IPS-20b (cell line): ENCODE measurements at regions not wholly inside any gene's neighbourhood (a gene's known extent, or its start where the extent isn't known, plus 50 kb on each side); places are given as distances from the start of the nearest gene placed in this dataset.

Experiments used
- H3K27ac ChIP-seq: one replicate; pipeline ENCODE4 v1.5.1; 2013; ENCODE audit warnings: low read length
- H3K27me3 ChIP-seq: 2 replicates; pipeline ENCODE4 v1.6.1; 2013; ENCODE audit warnings: mild to moderate bottlenecking, low read length, inconsistent platforms; ENCODE audit not compliant: insufficient read depth
- H3K36me3 ChIP-seq: 2 replicates; pipeline ENCODE4 v1.6.1; 2013; ENCODE audit warnings: low read depth, mild to moderate bottlenecking, inconsistent platforms, low read length, moderate library complexity; ENCODE audit not compliant: insufficient read depth
- H3K4me1 ChIP-seq: 2 replicates; pipeline ENCODE4 v1.6.1; 2013; ENCODE audit warnings: mild to moderate bottlenecking, control low read depth, inconsistent platforms, low read length, moderate library complexity; ENCODE audit not compliant: insufficient read depth
- H3K4me3 ChIP-seq: 2 replicates; pipeline ENCODE4 v1.5.1; 2013; ENCODE audit warnings: mild to moderate bottlenecking, low read length, inconsistent platforms
- H3K9ac ChIP-seq: 2 replicates; pipeline ENCODE4 v1.6.1; 2013; ENCODE audit warnings: low read depth, mild to moderate bottlenecking, inconsistent platforms, low read length, moderate library complexity
- H3K9me3 ChIP-seq: 2 replicates; pipeline ENCODE4 v1.6.1; 2013; ENCODE audit warnings: mild to moderate bottlenecking, low read depth, low read length, inconsistent platforms; ENCODE audit not compliant: insufficient read depth

GRCh38 chr5:13251623-13252376, 692.7 kb downstream of the DNAH5 start:
- Histone ChIP-seq H3K36me3 (no peaks in the 10 kb centered on the region), H3K27ac (no peak overlapping the region), H3K27me3 (no peaks in the 10 kb centered on the region), H3K9me3 (no peaks in the 10 kb centered on the region), H3K9ac (no peak overlapping the region), H3K4me1 (peaks cover under 1% of the 10 kb centered on the region; the same call in 1 of the 2 replicates), H3K4me3 (no peak overlapping the region)

GRCh38 chr5:13250464-13251291, 693.8 kb downstream of the DNAH5 start:
- H3K4me3 ChIP-seq: no peak overlapping the region
- H3K9me3 ChIP-seq: no peaks in the 10 kb centered on the region
- H3K9ac ChIP-seq: no peak overlapping the region
- H3K27ac ChIP-seq: no peak overlapping the region
- H3K27me3 ChIP-seq: no peaks in the 10 kb centered on the region
- no peaks in the 10 kb centered on the region for H3K36me3 ChIP-seq
- peaks cover 8% of the 10 kb centered on the region; the same call in 1 of the 2 replicates for H3K4me1 ChIP-seq

- no peaks in the 10 kb centered on the region for H3K36me3 ChIP-seq
- H3K4me1 ChIP-seq: peaks cover 11% of the 10 kb centered on the region; the same call in 1 of the 2 replicates
- no peaks in the 10 kb centered on the region for H3K27me3 ChIP-seq
- H3K9ac ChIP-seq: no peak overlapping the region
- H3K27ac ChIP-seq: no peak overlapping the region
- no peak overlapping the region for H3K4me3 ChIP-seq
- no peaks in the 10 kb centered on the region for H3K9me3 ChIP-seq
Measured at GRCh38 chr5:13249854-13250253, 694.6 kb downstream of the DNAH5 start.

- Histone ChIP-seq H3K4me1 (peaks cover 11% of the 10 kb centered on the region; the same call in 1 of the 2 replicates), H3K27ac (no peak overlapping the region), H3K9ac (no peak overlapping the region), H3K4me3 (no peak overlapping the region), H3K9me3 (no peaks in the 10 kb centered on the region), H3K36me3 (no peaks in the 10 kb centered on the region), H3K27me3 (no peaks in the 10 kb centered on the region)
Measured at GRCh38 chr5:13248253-13248652, 696.2 kb downstream of the DNAH5 start.

- Histone ChIP-seq H3K27me3 (no peaks in the 10 kb centered on the region), H3K4me1 (peaks cover 11% of the 10 kb centered on the region; the same call in 1 of the 2 replicates), H3K9me3 (no peaks in the 10 kb centered on the region), H3K36me3 (no peaks in the 10 kb centered on the region), H3K4me3 (no peak overlapping the region), H3K27ac (no peak overlapping the region), H3K9ac (no peak overlapping the region)
Measured at GRCh38 chr5:13246053-13246452, 698.4 kb downstream of the DNAH5 start.

GRCh38 chr5:13244151-13244550, 700.3 kb downstream of the DNAH5 start:
- Histone ChIP-seq H3K4me1 (peaks cover 11% of the 10 kb centered on the region; the same call in 1 of the 2 replicates), H3K9ac (no peak overlapping the region), H3K4me3 (no peak overlapping the region), H3K27ac (no peak overlapping the region), H3K36me3 (no peaks in the 10 kb centered on the region), H3K27me3 (no peaks in the 10 kb centered on the region), H3K9me3 (no peaks in the 10 kb centered on the region)

GRCh38 chr5:13227513-13227912, 717.0 kb downstream of the DNAH5 start:
- H3K9ac ChIP-seq: no peak overlapping the region
- H3K27ac ChIP-seq: no peak overlapping the region
- no peaks in the 10 kb centered on the region for H3K27me3 ChIP-seq
- no peaks in the 10 kb centered on the region for H3K4me1 ChIP-seq
- H3K9me3 ChIP-seq: no peaks in the 10 kb centered on the region
- no peak overlapping the region for H3K4me3 ChIP-seq
- H3K36me3 ChIP-seq: no peaks in the 10 kb centered on the region

GRCh38 chr5:13218518-13218917, 726.0 kb downstream of the DNAH5 start:
- no peak overlapping the region for H3K9ac ChIP-seq
- no peak overlapping the region for H3K27ac ChIP-seq
- H3K27me3 ChIP-seq: no peaks in the 10 kb centered on the region
- H3K4me1 ChIP-seq: no peaks in the 10 kb centered on the region
- no peaks in the 10 kb centered on the region for H3K9me3 ChIP-seq
- H3K36me3 ChIP-seq: no peaks in the 10 kb centered on the region
- H3K4me3 ChIP-seq: no peak overlapping the region

GRCh38 chr5:13217636-13218035, 726.9 kb downstream of the DNAH5 start:
- Histone ChIP-seq H3K27me3 (no peaks in the 10 kb centered on the region), H3K27ac (no peak overlapping the region), H3K9ac (no peak overlapping the region), H3K9me3 (no peaks in the 10 kb centered on the region), H3K36me3 (no peaks in the 10 kb centered on the region), H3K4me1 (no peaks in the 10 kb centered on the region), H3K4me3 (no peak overlapping the region)

GRCh38 chr5:13215806-13216205, 728.7 kb downstream of the DNAH5 start:
- no peaks in the 10 kb centered on the region for H3K27me3 ChIP-seq
- H3K4me3 ChIP-seq: no peak overlapping the region
- H3K27ac ChIP-seq: no peak overlapping the region
- no peaks in the 10 kb centered on the region for H3K9me3 ChIP-seq
- no peaks in the 10 kb centered on the region for H3K4me1 ChIP-seq
- no peaks in the 10 kb centered on the region for H3K36me3 ChIP-seq
- H3K9ac ChIP-seq: no peak overlapping the region

GRCh38 chr5:13215370-13215769, 729.1 kb downstream of the DNAH5 start:
- Histone ChIP-seq H3K9me3 (no peaks in the 10 kb centered on the region), H3K9ac (no peak overlapping the region), H3K36me3 (no peaks in the 10 kb centered on the region), H3K4me1 (no peaks in the 10 kb centered on the region), H3K27ac (no peak overlapping the region), H3K4me3 (no peak overlapping the region), H3K27me3 (no peaks in the 10 kb centered on the region)

- no peaks in the 10 kb centered on the region for H3K36me3 ChIP-seq
- no peak overlapping the region for H3K9ac ChIP-seq
- no peak overlapping the region for H3K4me3 ChIP-seq
- no peak overlapping the region for H3K27ac ChIP-seq
- no peaks in the 10 kb centered on the region for H3K9me3 ChIP-seq
- no peaks in the 10 kb centered on the region for H3K4me1 ChIP-seq
- no peaks in the 10 kb centered on the region for H3K27me3 ChIP-seq
Measured at GRCh38 chr5:13214182-13214581, 730.3 kb downstream of the DNAH5 start.
